ENCODE measurements at regions not wholly inside any gene's neighbourhood (a gene's known extent, or its start where the extent isn't known, plus 50 kb on each side); places are given as distances from the start of the nearest gene placed in this dataset.

GRCh38 chr18:71441156-71441555, 1103.0 kb downstream of the CBLN2 start:
- intact Hi-C loops (cut with DNase I): no loop called here
- Histone ChIP-seq H3K27ac (no peak overlapping the region), H3K27me3 (ENCODE audit: low read depth) (no peaks in the 10 kb centered on the region), H3K4me3 (no peak overlapping the region), H3K9me3 (no peaks in the 10 kb centered on the region), H3K36me3 (no peaks in the 10 kb centered on the region), H3K4me1 (no peaks in the 10 kb centered on the region)
- ATAC-seq: no peak
- DNase-seq: no peak
- no peak for TF ChIP-seq CTCF (IDR thresholded peaks at IDR 0.05)

- no peak overlapping the region for H3K4me3 ChIP-seq
- no peak for ATAC-seq
- H3K9me3 ChIP-seq: no peaks in the 10 kb centered on the region
- no peaks in the 10 kb centered on the region for H3K4me1 ChIP-seq
- H3K27me3 ChIP-seq (ENCODE audit: low read depth): no peaks in the 10 kb centered on the region
- no peak overlapping the region for H3K27ac ChIP-seq
- DNase-seq: no peak
- no peaks in the 10 kb centered on the region for H3K36me3 ChIP-seq
- no peak for TF ChIP-seq CTCF (IDR thresholded peaks at IDR 0.05)
- intact Hi-C loops (cut with DNase I): no loop called here
Measured at GRCh38 chr18:71437511-71437910, 1106.6 kb downstream of the CBLN2 start.

GRCh38 chr18:71433373-71433772, 1110.8 kb downstream of the CBLN2 start:
- no peaks in the 10 kb centered on the region for H3K9me3 ChIP-seq
- no peak for TF ChIP-seq CTCF (IDR thresholded peaks at IDR 0.05)
- no peaks in the 10 kb centered on the region for H3K4me1 ChIP-seq
- H3K36me3 ChIP-seq: no peaks in the 10 kb centered on the region
- H3K27ac ChIP-seq: no peak overlapping the region
- intact Hi-C loops (cut with DNase I): no loop called here
- no peak for DNase-seq
- H3K27me3 ChIP-seq (ENCODE audit: low read depth): no peaks in the 10 kb centered on the region
- no peak overlapping the region for H3K4me3 ChIP-seq
- ATAC-seq: no peak

- Histone ChIP-seq H3K27me3 (ENCODE audit: low read depth) (no peaks in the 10 kb centered on the region), H3K4me1 (no peaks in the 10 kb centered on the region), H3K9me3 (no peaks in the 10 kb centered on the region), H3K27ac (no peak overlapping the region), H3K4me3 (no peak overlapping the region), H3K36me3 (no peaks in the 10 kb centered on the region)
- TF ChIP-seq CTCF (IDR thresholded peaks at IDR 0.05): no peak
- intact Hi-C loops (cut with DNase I): no loop called here
- no peak for DNase-seq
- ATAC-seq: no peak
Measured at GRCh38 chr18:71431689-71432088, 1112.5 kb downstream of the CBLN2 start.

- no peaks in the 10 kb centered on the region for H3K27me3 ChIP-seq (ENCODE audit: low read depth)
- TF ChIP-seq CTCF (IDR thresholded peaks at IDR 0.05): no peak
- H3K4me3 ChIP-seq: no peak overlapping the region
- no peaks in the 10 kb centered on the region for H3K36me3 ChIP-seq
- no peaks in the 10 kb centered on the region for H3K9me3 ChIP-seq
- no peak overlapping the region for H3K27ac ChIP-seq
- intact Hi-C loops (cut with DNase I): no loop called here
- no peak for ATAC-seq
- H3K4me1 ChIP-seq: no peaks in the 10 kb centered on the region
- DNase-seq: no peak
Measured at GRCh38 chr18:71431171-71431570, 1113.0 kb downstream of the CBLN2 start.

- H3K9me3 ChIP-seq: no peaks in the 10 kb centered on the region
- DNase-seq (no peak), ATAC-seq (no peak)
- H3K4me3 ChIP-seq: no peak overlapping the region
- intact Hi-C loops (cut with DNase I): no loop called here
- H3K4me1 ChIP-seq: no peaks in the 10 kb centered on the region
- no peaks in the 10 kb centered on the region for H3K36me3 ChIP-seq
- H3K27ac ChIP-seq: no peak overlapping the region
- no peak for TF ChIP-seq CTCF (IDR thresholded peaks at IDR 0.05)
- H3K27me3 ChIP-seq (ENCODE audit: low read depth): no peaks in the 10 kb centered on the region
Measured at GRCh38 chr18:71426441-71426840, 1117.7 kb downstream of the CBLN2 start.

Measured in lower lobe of right lung (tissue), 2 donors.